CD4-positive, alpha-beta T cell (primary cell): ENCODE measurements at regions not wholly inside any gene's neighbourhood (a gene's known extent, or its start where the extent isn't known, plus 50 kb on each side); places are given as distances from the start of the nearest gene placed in this dataset.
"Not testable (repeated sequence)": the region's sequence is repeated elsewhere in the genome, so short reads cannot be mapped to it uniquely, and the experiment has no call there.

Experiments
- ATAC-seq: fragments of 200-7000 bp; cut with Tn5 transposase; one replicate; pipeline ENCODE4 v1.10.0; 2022; ENCODE audit warnings: mild to moderate bottlenecking; ENCODE audit not compliant: poor library complexity
- CTCF ChIA-PET: fragments of 350-600 bp; sonication (Branson Sonifier 250); formaldehyde crosslinking; loops from one replicate; lab custom pipeline; 2021; ENCODE audit warnings: antibody characterized with exemption, inconsistent platforms; lab: Charles Lee
- POLR2A ChIA-PET: fragments of 350-600 bp; sonication (Branson Sonifier 250); formaldehyde crosslinking; loops from one replicate; lab custom pipeline; 2021; ENCODE audit warnings: antibody characterized with exemption, inconsistent platforms; lab: Charles Lee
- DNase-seq, 14 experiments: peaks; one replicate each; pipeline ENCODE4 v3.0.0-alpha.2; 2013 to 2020; ENCODE audit warnings: mixed read lengths in 2 of 14
- H3K27ac ChIP-seq, 2 donors: one replicate each; pipeline versions ENCODE4 v1.5.1 to v1.7.0; 2013; ENCODE audit warnings: low read length in 2 of 2, low read depth in 1 of 2, mild to moderate bottlenecking in 1 of 2
- H3K27me3 ChIP-seq, 2 experiments: 1 replicate in 1 of 2; 2 replicates in 1 of 2; pipeline versions ENCODE4 v1.6.1 to v1.7.0; 2013; ENCODE audit warnings: low read length in 2 of 2, control low read depth in 1 of 2, mild to moderate bottlenecking in 1 of 2, moderate library complexity in 1 of 2; ENCODE audit not compliant: insufficient read depth in 2 of 2, control insufficient read depth in 1 of 2
- H3K36me3 ChIP-seq: one replicate; pipeline ENCODE4 v1.6.1; 2013; ENCODE audit warnings: low read length, control low read depth; ENCODE audit not compliant: insufficient read depth
- H3K4me1 ChIP-seq: one replicate; pipeline ENCODE4 v1.6.1; 2013; ENCODE audit warnings: low read length, control low read depth; ENCODE audit not compliant: insufficient read depth
- H3K4me3 ChIP-seq: one replicate; pipeline ENCODE4 v1.5.1; 2013; ENCODE audit warnings: mild to moderate bottlenecking, low read length, moderate library complexity
- H3K9me3 ChIP-seq, 2 experiments: 1 replicate in 1 of 2; 2 replicates in 1 of 2; pipeline versions ENCODE4 v1.6.1 to v1.7.0; 2013; ENCODE audit warnings: low read length in 2 of 2, mild to moderate bottlenecking in 2 of 2, control low read depth in 1 of 2, moderate library complexity in 1 of 2; ENCODE audit not compliant: control insufficient read depth in 1 of 2, insufficient read depth in 1 of 2
- H3K27ac Mint-ChIP-seq: one replicate; pipeline ENCODE4 v1.8.0; 2020; ENCODE audit warnings: mixed read lengths
- H3K27me3 Mint-ChIP-seq: one replicate; pipeline ENCODE4 v1.8.0; 2021; ENCODE audit warnings: mixed read lengths
- H3K36me3 Mint-ChIP-seq: one replicate; pipeline ENCODE4 v1.8.0; 2021; ENCODE audit warnings: low read depth, mixed read lengths
- H3K4me1 Mint-ChIP-seq: one replicate; pipeline ENCODE4 v1.8.0; 2021; ENCODE audit warnings: low read depth, mixed read lengths
- H3K4me3 Mint-ChIP-seq: one replicate; pipeline ENCODE4 v1.8.0; 2020; ENCODE audit warnings: mild to moderate bottlenecking, mixed read lengths
- H3K9me3 Mint-ChIP-seq: one replicate; pipeline ENCODE4 v1.8.0; 2020; ENCODE audit warnings: mixed read lengths
- CTCF ChIP-seq: fragments of 200-600 bp; IDR thresholded peaks from one replicate; pipeline ENCODE4 v1.8.0; 2022; ENCODE audit warnings: antibody characterized with exemption, mild to moderate bottlenecking
- intact Hi-C, 2 experiments: fragments of 100-400 bp; cut with DNase I in 1 of 2; cut with micrococcal nuclease in 1 of 2; formaldehyde crosslinking; loops; one replicate each; pipeline versions ENCODE4 v1.15.1 to v1.9.0; 2023 to 2025; cut with DNase I, micrococcal nuclease

- Histone ChIP-seq H3K36me3 (no peaks in the 10 kb centered on the region), H3K27me3 (no peaks in the 10 kb centered on the region), H3K27ac (no peak overlapping the region), H3K9me3 (no peaks in the 10 kb centered on the region), H3K4me1 (no peaks in the 10 kb centered on the region), H3K4me3 (no peak overlapping the region)
- no peak for ATAC-seq
- ChIA-PET CTCF (no interaction called here), POLR2A (no interaction called here)
- no peak for TF ChIP-seq CTCF
- H3K4me3 Mint-ChIP-seq, result no peak overlapping the region
- H3K9me3 Mint-ChIP-seq, result no peaks in the 10 kb centered on the region
- H3K4me1 Mint-ChIP-seq, result no peaks in the 10 kb centered on the region
- no peak overlapping the region for H3K27ac Mint-ChIP-seq
- H3K36me3 Mint-ChIP-seq, result no peaks in the 10 kb centered on the region
- intact Hi-C loops, result no loop called here
- DNase-seq, result no peak
- no peaks in the 10 kb centered on the region for H3K27me3 Mint-ChIP-seq
These were observed 268.1 kb downstream of the TAFA4 start for GRCh38 chr3:68664276-68664675.

- H3K4me1 ChIP-seq, result no peaks in the 10 kb centered on the region
- ChIA-PET POLR2A (no interaction called here), CTCF (no interaction called here)
- Mint-ChIP-seq H3K27me3 (no peaks in the 10 kb centered on the region), H3K9me3 (no peaks in the 10 kb centered on the region), H3K4me1 (no peaks in the 10 kb centered on the region), H3K4me3 (no peak overlapping the region), H3K36me3 (no peaks in the 10 kb centered on the region), H3K27ac (no peak overlapping the region)
- no peak overlapping the region for H3K27ac ChIP-seq
- DNase-seq (no peak), ATAC-seq (no peak)
- intact Hi-C loops, result no loop called here
- no peaks in the 10 kb centered on the region for H3K27me3 ChIP-seq
- no peak for TF ChIP-seq CTCF
- H3K4me3 ChIP-seq, result no peak overlapping the region
- no peaks in the 10 kb centered on the region for H3K9me3 ChIP-seq
- H3K36me3 ChIP-seq, result no peaks in the 10 kb centered on the region
These were observed 270.2 kb downstream of the TAFA4 start for GRCh38 chr3:68662176-68662575.

- H3K27me3 Mint-ChIP-seq, H3K36me3 ChIP-seq, H3K4me3 Mint-ChIP-seq, H3K27ac Mint-ChIP-seq, intact Hi-C loops, ATAC-seq, H3K9me3 ChIP-seq, H3K4me1 Mint-ChIP-seq, H3K36me3 Mint-ChIP-seq, DNase-seq, H3K9me3 Mint-ChIP-seq, H3K4me1 ChIP-seq, H3K27ac ChIP-seq, H3K4me3 ChIP-seq, H3K27me3 ChIP-seq, CTCF ChIA-PET, POLR2A ChIA-PET: not testable (repeated sequence)
These were observed 281.7 kb downstream of the TAFA4 start for GRCh38 chr3:68650657-68651056.

- intact Hi-C loops, result no loop called here
- H3K27ac Mint-ChIP-seq, result no peak overlapping the region
- no peaks in the 10 kb centered on the region for H3K4me1 Mint-ChIP-seq
- no peaks in the 10 kb centered on the region for H3K36me3 Mint-ChIP-seq
- H3K4me3 Mint-ChIP-seq, result no peak overlapping the region
- ChIA-PET POLR2A (no interaction called here), CTCF (no interaction called here)
- peaks cover 0 to 6% of the 10 kb centered on the region in 2 experiments for H3K9me3 ChIP-seq
- H3K4me1 ChIP-seq, result no peaks in the 10 kb centered on the region
- no peak overlapping the region for H3K27ac ChIP-seq
- no peaks in the 10 kb centered on the region for H3K9me3 Mint-ChIP-seq
- DNase-seq (no peak), ATAC-seq (no peak)
- H3K27me3 Mint-ChIP-seq, result no peaks in the 10 kb centered on the region
- H3K4me3 ChIP-seq, result no peak overlapping the region
- no peaks in the 10 kb centered on the region for H3K27me3 ChIP-seq
- no peaks in the 10 kb centered on the region for H3K36me3 ChIP-seq
- TF ChIP-seq CTCF, result no peak
These were observed 283.9 kb downstream of the TAFA4 start for GRCh38 chr3:68648494-68648893.
